Gastrocnemius medialis (tissue), 4 donors: ENCODE measurements at regions not wholly inside any gene's neighbourhood (a gene's known extent, or its start where the extent isn't known, plus 50 kb on each side); places are given as distances from the start of the nearest gene placed in this dataset.

ENCODE experiments used
- POLR2A ChIP-seq, 2 donors: fragments of 450-650 bp; IDR thresholded peaks; one replicate each; pipeline ENCODE4 v1.6.1; 2017; ENCODE audit warnings: antibody characterized with exemption in 2 of 2, mild to moderate bottlenecking in 2 of 2, moderate library complexity in 2 of 2
- TF ChIP-seq, protein P1 (sequence below), 5 experiments: fragments of 450-650 bp in 3 of 5; fragments of 200-600 bp in 2 of 5; sonication (generic) in 2 of 5; IDR thresholded peaks in 4 of 5; conservative IDR thresholded peaks in 1 of 5; 1 replicate in 4 of 5; 2 replicates in 1 of 5; pipeline ENCODE4 v1.5.1; 2016 to 2019; ENCODE audit warnings: antibody characterized with exemption in 5 of 5, mild to moderate bottlenecking in 3 of 5, moderate library complexity in 3 of 5

DNA sequence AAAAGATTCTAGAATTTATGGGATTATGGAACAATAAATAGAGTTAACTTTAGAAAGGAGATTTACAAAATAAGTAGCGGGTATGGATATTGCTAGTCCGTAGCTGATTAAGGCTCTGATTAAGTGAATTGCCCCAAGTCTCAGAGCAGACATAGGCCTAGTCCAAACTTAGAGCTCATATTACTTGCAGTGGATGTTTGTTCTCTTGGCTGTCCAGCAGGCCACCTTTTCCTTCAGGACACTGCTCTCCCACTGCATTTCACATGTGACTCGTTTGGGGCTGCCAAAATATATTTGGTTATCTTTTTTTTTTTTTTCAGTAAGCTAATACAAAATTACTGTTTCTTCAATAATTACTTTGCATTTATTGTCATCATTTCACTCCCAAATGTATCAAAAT is 76.6 kb downstream of the ARRDC3 start:
- TF ChIP-seq, protein P1, sequence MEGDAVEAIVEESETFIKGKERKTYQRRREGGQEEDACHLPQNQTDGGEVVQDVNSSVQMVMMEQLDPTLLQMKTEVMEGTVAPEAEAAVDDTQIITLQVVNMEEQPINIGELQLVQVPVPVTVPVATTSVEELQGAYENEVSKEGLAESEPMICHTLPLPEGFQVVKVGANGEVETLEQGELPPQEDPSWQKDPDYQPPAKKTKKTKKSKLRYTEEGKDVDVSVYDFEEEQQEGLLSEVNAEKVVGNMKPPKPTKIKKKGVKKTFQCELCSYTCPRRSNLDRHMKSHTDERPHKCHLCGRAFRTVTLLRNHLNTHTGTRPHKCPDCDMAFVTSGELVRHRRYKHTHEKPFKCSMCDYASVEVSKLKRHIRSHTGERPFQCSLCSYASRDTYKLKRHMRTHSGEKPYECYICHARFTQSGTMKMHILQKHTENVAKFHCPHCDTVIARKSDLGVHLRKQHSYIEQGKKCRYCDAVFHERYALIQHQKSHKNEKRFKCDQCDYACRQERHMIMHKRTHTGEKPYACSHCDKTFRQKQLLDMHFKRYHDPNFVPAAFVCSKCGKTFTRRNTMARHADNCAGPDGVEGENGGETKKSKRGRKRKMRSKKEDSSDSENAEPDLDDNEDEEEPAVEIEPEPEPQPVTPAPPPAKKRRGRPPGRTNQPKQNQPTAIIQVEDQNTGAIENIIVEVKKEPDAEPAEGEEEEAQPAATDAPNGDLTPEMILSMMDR (IDR thresholded peaks at IDR 0.05 in 4 of 5, conservative IDR thresholded peaks at IDR 0.05 in 1 of 5) = no peak
- no peak for TF ChIP-seq POLR2A (IDR thresholded peaks at IDR 0.05)
